ENCODE measurements at regions not wholly inside any gene's neighbourhood (a gene's known extent, or its start where the extent isn't known, plus 50 kb on each side); places are given as distances from the start of the nearest gene placed in this dataset.

DNA sequence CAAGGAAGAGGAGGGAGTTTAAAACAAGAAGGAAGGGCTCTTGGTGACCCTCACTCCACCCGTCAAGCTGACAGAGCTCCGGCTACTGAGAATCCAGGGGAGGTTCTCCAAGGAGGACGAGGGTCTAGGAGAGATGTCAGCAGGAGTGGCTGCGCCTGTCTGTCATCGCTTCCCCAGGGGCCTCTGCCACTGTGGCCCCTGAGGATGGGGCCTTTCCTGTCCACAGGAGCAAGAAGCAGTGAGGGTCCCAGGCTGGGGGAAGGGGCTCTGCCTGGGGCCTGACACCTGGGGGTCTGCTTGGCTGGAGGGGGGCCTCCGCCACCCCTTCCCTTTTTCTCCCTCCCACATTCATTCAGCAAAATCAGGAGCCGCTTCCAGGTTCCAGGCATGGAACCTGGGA lies 66.5 kb upstream of the TNRC6C start:
- TF ChIP-seq SIN3A (IDR thresholded peaks at IDR 0.05; ENCODE audit: borderline replicate concordance, insufficient read depth, low read length) (no peak), TAF1 (IDR thresholded peaks at IDR 0.05; ENCODE audit: borderline replicate concordance, insufficient read depth, low read length) (no peak), REST (IDR thresholded peaks at IDR 0.05; ENCODE audit: insufficient read depth in 1 of 2, low read depth in 2 of 2, low read length in 2 of 2) (no peak)

All from PFSK-1 (cell line).